ENCODE measurements at regions not wholly inside any gene's neighbourhood (a gene's known extent, or its start where the extent isn't known, plus 50 kb on each side); places are given as distances from the start of the nearest gene placed in this dataset.
A peak's percentile ranks its signal among the peaks of the same experiment; 100 is the strongest.

- no peak overlapping the region for H3K27ac ChIP-seq
- intact Hi-C loops (cut with DNase I) = no loop called here
- no peak for TF ChIP-seq POLR2A (IDR thresholded peaks at IDR 0.05)
- TF ChIP-seq, protein P1, sequence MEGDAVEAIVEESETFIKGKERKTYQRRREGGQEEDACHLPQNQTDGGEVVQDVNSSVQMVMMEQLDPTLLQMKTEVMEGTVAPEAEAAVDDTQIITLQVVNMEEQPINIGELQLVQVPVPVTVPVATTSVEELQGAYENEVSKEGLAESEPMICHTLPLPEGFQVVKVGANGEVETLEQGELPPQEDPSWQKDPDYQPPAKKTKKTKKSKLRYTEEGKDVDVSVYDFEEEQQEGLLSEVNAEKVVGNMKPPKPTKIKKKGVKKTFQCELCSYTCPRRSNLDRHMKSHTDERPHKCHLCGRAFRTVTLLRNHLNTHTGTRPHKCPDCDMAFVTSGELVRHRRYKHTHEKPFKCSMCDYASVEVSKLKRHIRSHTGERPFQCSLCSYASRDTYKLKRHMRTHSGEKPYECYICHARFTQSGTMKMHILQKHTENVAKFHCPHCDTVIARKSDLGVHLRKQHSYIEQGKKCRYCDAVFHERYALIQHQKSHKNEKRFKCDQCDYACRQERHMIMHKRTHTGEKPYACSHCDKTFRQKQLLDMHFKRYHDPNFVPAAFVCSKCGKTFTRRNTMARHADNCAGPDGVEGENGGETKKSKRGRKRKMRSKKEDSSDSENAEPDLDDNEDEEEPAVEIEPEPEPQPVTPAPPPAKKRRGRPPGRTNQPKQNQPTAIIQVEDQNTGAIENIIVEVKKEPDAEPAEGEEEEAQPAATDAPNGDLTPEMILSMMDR (IDR thresholded peaks at IDR 0.05) = no peak
- H3K4me1 ChIP-seq = peaks cover 0 to 8% (median 0%) of the 10 kb centered on the region in 12 donors
- DNase-seq (no peak), ATAC-seq (no peak)
- 65 to 75% (median 70%) methylated on average over 3 of the region's 3 CpGs for WGBS, 4 donors
- H3K9me3 ChIP-seq = no peaks in the 10 kb centered on the region
- no peak overlapping the region for H3K4me3 ChIP-seq
- no peaks in the 10 kb centered on the region for H3K27me3 ChIP-seq
- H3K36me3 ChIP-seq = no peaks in the 10 kb centered on the region
These were observed 656.7 kb downstream of the EPHA7 start for GRCh38 chr6:92762443-92763273.

DNA sequence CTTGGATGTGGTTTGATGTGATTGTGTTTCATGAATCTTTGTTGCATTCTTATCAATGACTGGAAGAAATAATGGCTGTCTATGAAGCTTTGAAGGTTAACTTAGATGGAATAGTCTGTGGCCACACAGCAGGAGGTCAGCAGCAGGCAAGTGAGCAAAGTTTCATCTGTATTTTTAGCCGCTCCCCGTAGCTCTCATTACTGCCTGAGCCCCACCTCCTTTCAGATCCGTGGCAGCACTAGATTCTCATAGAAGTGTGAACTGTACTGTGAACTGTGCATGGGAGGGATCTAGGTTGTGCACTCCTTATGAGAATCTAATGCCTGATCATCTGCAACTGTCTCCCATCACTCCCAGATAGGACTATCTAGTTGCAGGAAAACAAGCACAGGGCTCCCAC, 660.2 kb downstream of the EPHA7 start:
- no peak for TF ChIP-seq POLR2A (IDR thresholded peaks at IDR 0.05)
- TF ChIP-seq, protein P1 (IDR thresholded peaks at IDR 0.05) = no peak
- no peaks in the 10 kb centered on the region for H3K36me3 ChIP-seq
- no peak overlapping the region for H3K4me3 ChIP-seq
- ATAC-seq (peak in 3 of 4 donors; percentile 42 to 81 (median 69)), DNase-seq (no peak)
- no peaks in the 10 kb centered on the region for H3K27me3 ChIP-seq
- H3K9me3 ChIP-seq = no peaks in the 10 kb centered on the region
- H3K27ac ChIP-seq = no peak overlapping the region
- WGBS, 4 donors = 38 to 49% (median 45%) methylated on average over 3 of the region's 3 CpGs
- H3K4me1 ChIP-seq = peaks cover 0 to 9% (median 0%) of the 10 kb centered on the region in 12 donors
- intact Hi-C loops (cut with DNase I) = no loop called here

DNA sequence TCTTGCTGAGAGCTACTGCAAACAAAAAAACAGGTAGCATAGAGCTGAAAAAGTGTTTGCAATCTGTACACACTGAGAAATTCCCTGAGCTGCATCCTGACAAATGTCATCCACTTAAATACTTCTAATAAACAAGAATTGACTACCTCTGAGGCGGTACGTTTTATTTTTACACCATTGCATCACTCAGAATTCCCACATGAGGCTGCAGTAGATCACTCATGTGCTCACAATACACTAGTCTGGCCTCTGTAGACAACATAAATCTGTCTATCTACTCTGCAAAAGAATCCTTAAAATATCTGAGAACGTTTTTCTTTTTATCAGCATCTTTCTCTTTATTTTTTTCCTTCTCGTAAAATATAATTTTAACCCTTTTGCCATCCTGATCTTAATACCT, 661.4 kb downstream of the EPHA7 start:
- Histone ChIP-seq H3K27me3 (no peaks in the 10 kb centered on the region), H3K36me3 (no peaks in the 10 kb centered on the region), H3K9me3 (peaks cover 0 to 3% (median 0%) of the 10 kb centered on the region in 12 donors), H3K4me3 (no peak overlapping the region), H3K27ac (peak overlapping the region in 1 of 12 donors; percentile 31), H3K4me1 (peaks cover 0 to 9% (median 0%) of the 10 kb centered on the region in 12 donors)
- 25 to 38% (median 34%) methylated on average over 4 of the region's 4 CpGs for WGBS, 4 donors
- no peak for TF ChIP-seq POLR2A (IDR thresholded peaks at IDR 0.05)
- TF ChIP-seq, protein P1 (IDR thresholded peaks at IDR 0.05) = no peak
- ATAC-seq = peak in 3 of 4 donors; percentile 53 to 80 (median 57)
- intact Hi-C loops (cut with DNase I) = no loop called here
- DNase-seq = no peak

GRCh38 chr6:92756912-92757311, 662.4 kb downstream of the EPHA7 start:
- DNase-seq (no peak), ATAC-seq (no peak)
- 85 to 92% (median 88%) methylated on average over 4 of the region's 4 CpGs for WGBS, 4 donors
- no peak overlapping the region for H3K27ac ChIP-seq
- intact Hi-C loops (cut with DNase I) = no loop called here
- H3K27me3 ChIP-seq = no peaks in the 10 kb centered on the region
- H3K9me3 ChIP-seq = peaks cover 0 to 13% (median 3%) of the 10 kb centered on the region in 12 donors
- TF ChIP-seq, protein P1 (IDR thresholded peaks at IDR 0.05) = no peak
- TF ChIP-seq POLR2A (IDR thresholded peaks at IDR 0.05) = no peak
- H3K4me1 ChIP-seq = peaks cover 0 to 9% (median 0%) of the 10 kb centered on the region in 12 donors
- H3K4me3 ChIP-seq = no peak overlapping the region
- no peaks in the 10 kb centered on the region for H3K36me3 ChIP-seq
